Astrocyte (in vitro differentiated cells and primary cell): ENCODE measurements at regions not wholly inside any gene's neighbourhood (a gene's known extent, or its start where the extent isn't known, plus 50 kb on each side); places are given as distances from the start of the nearest gene placed in this dataset.

Experiments used
- DNase-seq: peaks from one replicate; pipeline ENCODE4 v3.0.0-alpha.2; 2010; ENCODE audit warnings: low read depth
- FAIRE-seq: peaks from 2 replicates; lab custom pipeline; 2011; peaks lifted over from hg19 to GRCh38; lab: Jason Lieb, UNC
- H2AFZ ChIP-seq: 2 replicates; pipeline ENCODE4 v1.6.0; 2012; ENCODE audit warnings: low read depth, low read length, inconsistent platforms
- H3K27ac ChIP-seq: 2 replicates; pipeline ENCODE4 v1.5.1; 2011; ENCODE audit warnings: low read depth, low read length, inconsistent platforms
- H3K27me3 ChIP-seq: 2 replicates; pipeline ENCODE4 v1.6.0; 2011; ENCODE audit warnings: low read length, inconsistent platforms; ENCODE audit not compliant: insufficient read depth
- H3K36me3 ChIP-seq: 2 replicates; pipeline ENCODE4 v1.5.1; 2011; ENCODE audit warnings: low read length, inconsistent platforms; ENCODE audit not compliant: insufficient read depth
- H3K4me1 ChIP-seq: 2 replicates; pipeline ENCODE4 v1.5.1; 2011; ENCODE audit warnings: low read length, inconsistent platforms; ENCODE audit not compliant: insufficient read depth
- H3K4me2 ChIP-seq: 2 replicates; pipeline ENCODE4 v1.6.0; 2012; ENCODE audit warnings: low read length, inconsistent platforms
- H3K4me3 ChIP-seq: 2 replicates; pipeline ENCODE4 v1.5.1; 2011; ENCODE audit warnings: low read depth, mild to moderate bottlenecking, low read length, inconsistent platforms; ENCODE audit not compliant: insufficient read depth
- H3K79me2 ChIP-seq: 2 replicates; pipeline ENCODE4 v1.6.0; 2012; ENCODE audit warnings: mild to moderate bottlenecking, low read length, inconsistent platforms; ENCODE audit not compliant: insufficient read depth
- H3K9ac ChIP-seq: 2 replicates; pipeline ENCODE4 v1.6.0; 2012; ENCODE audit warnings: mild to moderate bottlenecking, low read length, inconsistent platforms
- H3K9me3 ChIP-seq: 2 replicates; pipeline ENCODE4 v1.5.1; 2012; ENCODE audit warnings: low read depth, mild to moderate bottlenecking, low read length, inconsistent platforms; ENCODE audit not compliant: insufficient read depth
- H4K20me1 ChIP-seq: 2 replicates; pipeline ENCODE4 v1.6.0; 2012; ENCODE audit warnings: low read length, inconsistent platforms; ENCODE audit not compliant: insufficient read depth
- H3K27ac Mint-ChIP-seq: one replicate; pipeline ENCODE4 v1.8.0; 2021; ENCODE audit warnings: mild to moderate bottlenecking, mixed read lengths; ENCODE audit not compliant: unreplicated experiment
- H3K27me3 Mint-ChIP-seq: one replicate; pipeline ENCODE4 v1.8.0; 2021; ENCODE audit warnings: low read depth, mixed read lengths; ENCODE audit not compliant: unreplicated experiment
- H3K36me3 Mint-ChIP-seq: one replicate; pipeline ENCODE4 v1.8.0; 2021; ENCODE audit warnings: low read depth, mixed read lengths; ENCODE audit not compliant: unreplicated experiment
- H3K4me1 Mint-ChIP-seq: one replicate; pipeline ENCODE4 v1.8.0; 2021; ENCODE audit warnings: low read depth, mixed read lengths; ENCODE audit not compliant: unreplicated experiment
- H3K4me3 Mint-ChIP-seq: one replicate; pipeline ENCODE4 v1.8.0; 2021; ENCODE audit warnings: mild to moderate bottlenecking, moderate library complexity, mixed read lengths; ENCODE audit not compliant: unreplicated experiment
- H3K9me3 Mint-ChIP-seq: one replicate; pipeline ENCODE4 v1.8.0; 2021; ENCODE audit warnings: mild to moderate bottlenecking, mixed read lengths; ENCODE audit not compliant: unreplicated experiment
- CTCF ChIP-seq: IDR thresholded peaks from 2 replicates; pipeline ENCODE4 v1.5.1; 2011; ENCODE audit warnings: low read depth, mild to moderate bottlenecking, inconsistent platforms, low read length, moderate library complexity; ENCODE audit not compliant: insufficient read depth
- EZH2 ChIP-seq: IDR thresholded peaks from 2 replicates; pipeline ENCODE4 v1.6.1; 2012; ENCODE audit warnings: mild to moderate bottlenecking, low read length, inconsistent platforms; ENCODE audit not compliant: insufficient read depth

- Histone ChIP-seq H3K27me3 (no peaks in the 10 kb centered on the region), H3K4me3 (no peak overlapping the region), H4K20me1 (no peaks in the 10 kb centered on the region), H3K9ac (no peak overlapping the region), H3K4me1 (no peaks in the 10 kb centered on the region), H3K36me3 (no peaks in the 10 kb centered on the region), H3K79me2 (no peaks in the 10 kb centered on the region), H2AFZ (no peak overlapping the region), H3K4me2 (no peak overlapping the region), H3K27ac (no peak overlapping the region), H3K9me3 (no peaks in the 10 kb centered on the region)
- Mint-ChIP-seq H3K27ac (no peak overlapping the region), H3K27me3 (peaks cover 3% of the 10 kb centered on the region), H3K9me3 (no peaks in the 10 kb centered on the region), H3K4me3 (no peak overlapping the region), H3K36me3 (no peaks in the 10 kb centered on the region), H3K4me1 (peaks cover 9% of the 10 kb centered on the region)
- FAIRE-seq (no peak), DNase-seq (no peak)
- TF ChIP-seq CTCF (no peak), EZH2 (no peak)
These were observed 361.9 kb downstream of the TTLL7 start for GRCh38 chr1:83637009-83637408.

DNA sequence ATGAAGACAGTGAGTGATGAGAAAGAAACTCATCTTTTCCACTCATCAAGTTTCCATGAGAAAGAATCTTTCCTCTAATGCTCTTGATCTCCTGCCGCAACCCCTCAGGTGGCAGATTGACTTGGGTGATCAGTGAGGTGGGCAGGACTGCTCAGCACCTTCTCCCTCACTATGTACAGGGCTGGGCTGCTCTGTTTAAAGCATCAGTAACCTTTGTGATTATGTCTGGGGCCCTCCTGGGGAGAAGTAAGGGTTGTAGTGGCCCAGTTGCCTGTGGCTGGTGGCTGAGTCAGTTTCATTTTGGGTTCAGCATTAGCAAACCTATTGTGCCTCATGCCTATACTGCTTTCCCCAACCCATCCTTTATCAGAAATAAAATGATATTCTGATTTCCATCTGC is 366.0 kb downstream of the TTLL7 start:
- H3K9ac ChIP-seq = no peak overlapping the region
- no peaks in the 10 kb centered on the region for H3K27me3 ChIP-seq
- H3K4me3 ChIP-seq = no peak overlapping the region
- no peaks in the 10 kb centered on the region for H4K20me1 ChIP-seq
- no peaks in the 10 kb centered on the region for H3K36me3 ChIP-seq
- Mint-ChIP-seq H3K4me1 (no peaks in the 10 kb centered on the region), H3K27me3 (peaks cover 2% of the 10 kb centered on the region), H3K4me3 (no peak overlapping the region), H3K36me3 (no peaks in the 10 kb centered on the region), H3K27ac (no peak overlapping the region), H3K9me3 (no peaks in the 10 kb centered on the region)
- no peak overlapping the region for H3K4me2 ChIP-seq
- FAIRE-seq = no peak
- H2AFZ ChIP-seq = no peak overlapping the region
- no peak for DNase-seq
- peaks cover 2% of the 10 kb centered on the region for H3K9me3 ChIP-seq
- H3K27ac ChIP-seq = no peak overlapping the region
- no peaks in the 10 kb centered on the region for H3K79me2 ChIP-seq
- TF ChIP-seq CTCF (no peak), EZH2 (no peak)
- H3K4me1 ChIP-seq = no peaks in the 10 kb centered on the region

GRCh38 chr1:83631851-83632250 is 367.1 kb downstream of the TTLL7 start:
- FAIRE-seq = no peak
- Mint-ChIP-seq H3K4me1 (no peaks in the 10 kb centered on the region), H3K27me3 (no peaks in the 10 kb centered on the region), H3K36me3 (no peaks in the 10 kb centered on the region), H3K9me3 (no peaks in the 10 kb centered on the region), H3K4me3 (no peak overlapping the region), H3K27ac (no peak overlapping the region)
- Histone ChIP-seq H3K9me3 (peaks cover 2% of the 10 kb centered on the region), H2AFZ (no peak overlapping the region), H3K9ac (no peak overlapping the region), H3K36me3 (no peaks in the 10 kb centered on the region), H3K79me2 (no peaks in the 10 kb centered on the region), H3K4me1 (no peaks in the 10 kb centered on the region), H3K4me2 (no peak overlapping the region), H3K4me3 (no peak overlapping the region), H4K20me1 (no peaks in the 10 kb centered on the region), H3K27me3 (no peaks in the 10 kb centered on the region), H3K27ac (no peak overlapping the region)
- no peak for DNase-seq
- TF ChIP-seq EZH2 (no peak), CTCF (no peak)
